Lower leg skin (tissue), 3 donors: ENCODE measurements at regions not wholly inside any gene's neighbourhood (a gene's known extent, or its start where the extent isn't known, plus 50 kb on each side); places are given as distances from the start of the nearest gene placed in this dataset.

Experiments
- CTCF ChIP-seq, 3 donors: fragments of 450-650 bp; IDR thresholded peaks; one replicate each; pipeline ENCODE4 v1.5.1; 2016; ENCODE audit warnings: antibody characterized with exemption in 3 of 3, mild to moderate bottlenecking in 3 of 3, moderate library complexity in 2 of 3
- POLR2A ChIP-seq, 2 donors: fragments of 450-650 bp; IDR thresholded peaks; one replicate each; pipeline ENCODE4 v1.6.1; 2016 to 2017; ENCODE audit warnings: antibody characterized with exemption in 2 of 2, mild to moderate bottlenecking in 1 of 2, moderate library complexity in 1 of 2

- TF ChIP-seq CTCF (IDR thresholded peaks at IDR 0.05) (no peak), POLR2A (IDR thresholded peaks at IDR 0.05) (no peak)
These were observed 188.3 kb downstream of the TBC1D2B start for GRCh38 chr15:77889009-77889806.
